ENCODE measurements at regions not wholly inside any gene's neighbourhood (a gene's known extent, or its start where the extent isn't known, plus 50 kb on each side); places are given as distances from the start of the nearest gene placed in this dataset.

GRCh38 chr6:91781946-91782345 is 1195.1 kb upstream of the MAP3K7 start:
- Histone ChIP-seq H3K9me3 (ENCODE audit: insufficient read depth, low read length) (no peaks in the 10 kb centered on the region; the same call in none of the 2 replicates), H3K4me3 (ENCODE audit: insufficient read length, low read depth) (no peak overlapping the region), H3K9ac (ENCODE audit: insufficient read length, low read depth) (no peak overlapping the region), H3K4me1 (ENCODE audit: insufficient read depth, insufficient read length) (no peaks in the 10 kb centered on the region), H3K27me3 (ENCODE audit: insufficient read depth, insufficient read length) (no peaks in the 10 kb centered on the region), H3K36me3 (ENCODE audit: insufficient read depth, insufficient read length, low read length) (no peaks in the 10 kb centered on the region)
- no peak for DNase-seq (ENCODE audit: low read depth, low spot score)
- TF ChIP-seq YY1 (IDR thresholded peaks at IDR 0.05; ENCODE audit: insufficient read depth, insufficient read length) = no peak
- TF ChIP-seq ZNF274 (IDR thresholded peaks at IDR 0.05; ENCODE audit: low read depth, low read length) = no peak
- TF ChIP-seq SUZ12 (IDR thresholded peaks at IDR 0.05; ENCODE audit: extremely low read depth, insufficient read depth, insufficient read length) = no peak

GRCh38 chr6:91780270-91780669 is 1193.4 kb upstream of the MAP3K7 start:
- DNase-seq (ENCODE audit: low read depth, low spot score) = no peak
- no peak for TF ChIP-seq ZNF274 (IDR thresholded peaks at IDR 0.05; ENCODE audit: low read depth, low read length)
- no peak for TF ChIP-seq SUZ12 (IDR thresholded peaks at IDR 0.05; ENCODE audit: extremely low read depth, insufficient read depth, insufficient read length)
- no peak for TF ChIP-seq YY1 (IDR thresholded peaks at IDR 0.05; ENCODE audit: insufficient read depth, insufficient read length)
- Histone ChIP-seq H3K4me1 (ENCODE audit: insufficient read depth, insufficient read length) (no peaks in the 10 kb centered on the region), H3K4me3 (ENCODE audit: insufficient read length, low read depth) (no peak overlapping the region), H3K27me3 (ENCODE audit: insufficient read depth, insufficient read length) (no peaks in the 10 kb centered on the region), H3K9me3 (ENCODE audit: insufficient read depth, low read length) (no peaks in the 10 kb centered on the region; the same call in none of the 2 replicates), H3K36me3 (ENCODE audit: insufficient read depth, insufficient read length, low read length) (no peaks in the 10 kb centered on the region), H3K9ac (ENCODE audit: insufficient read length, low read depth) (no peak overlapping the region)

GRCh38 chr6:91761621-91762020 is 1174.7 kb upstream of the MAP3K7 start:
- Histone ChIP-seq H3K9ac (ENCODE audit: insufficient read length, low read depth) (no peak overlapping the region), H3K4me3 (ENCODE audit: insufficient read length, low read depth) (no peak overlapping the region), H3K4me1 (ENCODE audit: insufficient read depth, insufficient read length) (no peaks in the 10 kb centered on the region), H3K36me3 (ENCODE audit: insufficient read depth, insufficient read length, low read length) (no peaks in the 10 kb centered on the region), H3K9me3 (ENCODE audit: insufficient read depth, low read length) (no peaks in the 10 kb centered on the region), H3K27me3 (ENCODE audit: insufficient read depth, insufficient read length) (no peaks in the 10 kb centered on the region)
- no peak for TF ChIP-seq YY1 (IDR thresholded peaks at IDR 0.05; ENCODE audit: insufficient read depth, insufficient read length)
- TF ChIP-seq ZNF274 (IDR thresholded peaks at IDR 0.05; ENCODE audit: low read depth, low read length) = no peak
- TF ChIP-seq SUZ12 (IDR thresholded peaks at IDR 0.05; ENCODE audit: extremely low read depth, insufficient read depth, insufficient read length) = no peak
- DNase-seq (ENCODE audit: low read depth, low spot score) = no peak

- no peak for DNase-seq (ENCODE audit: low read depth, low spot score)
- no peak overlapping the region for H3K4me3 ChIP-seq (ENCODE audit: insufficient read length, low read depth)
- no peaks in the 10 kb centered on the region for H3K36me3 ChIP-seq (ENCODE audit: insufficient read depth, insufficient read length, low read length)
- no peak overlapping the region for H3K9ac ChIP-seq (ENCODE audit: insufficient read length, low read depth)
- no peaks in the 10 kb centered on the region for H3K4me1 ChIP-seq (ENCODE audit: insufficient read depth, insufficient read length)
- H3K9me3 ChIP-seq (ENCODE audit: insufficient read depth, low read length) = no peaks in the 10 kb centered on the region
- no peak for TF ChIP-seq YY1 (IDR thresholded peaks at IDR 0.05; ENCODE audit: insufficient read depth, insufficient read length)
- no peak for TF ChIP-seq SUZ12 (IDR thresholded peaks at IDR 0.05; ENCODE audit: extremely low read depth, insufficient read depth, insufficient read length)
- no peak for TF ChIP-seq ZNF274 (IDR thresholded peaks at IDR 0.05; ENCODE audit: low read depth, low read length)
- no peaks in the 10 kb centered on the region for H3K27me3 ChIP-seq (ENCODE audit: insufficient read depth, insufficient read length)
These were observed 1167.8 kb upstream of the MAP3K7 start for GRCh38 chr6:91754691-91755090.

GRCh38 chr6:91751526-91751925 is 1164.7 kb upstream of the MAP3K7 start:
- no peak overlapping the region for H3K9ac ChIP-seq (ENCODE audit: insufficient read length, low read depth)
- TF ChIP-seq ZNF274 (IDR thresholded peaks at IDR 0.05; ENCODE audit: low read depth, low read length) (no peak), SUZ12 (IDR thresholded peaks at IDR 0.05; ENCODE audit: extremely low read depth, insufficient read depth, insufficient read length) (no peak), YY1 (IDR thresholded peaks at IDR 0.05; ENCODE audit: insufficient read depth, insufficient read length) (no peak)
- no peaks in the 10 kb centered on the region for H3K9me3 ChIP-seq (ENCODE audit: insufficient read depth, low read length)
- no peak overlapping the region for H3K4me3 ChIP-seq (ENCODE audit: insufficient read length, low read depth)
- H3K36me3 ChIP-seq (ENCODE audit: insufficient read depth, insufficient read length, low read length) = no peaks in the 10 kb centered on the region
- no peaks in the 10 kb centered on the region for H3K4me1 ChIP-seq (ENCODE audit: insufficient read depth, insufficient read length)
- H3K27me3 ChIP-seq (ENCODE audit: insufficient read depth, insufficient read length) = no peaks in the 10 kb centered on the region
- DNase-seq (ENCODE audit: low read depth, low spot score) = no peak

- no peaks in the 10 kb centered on the region for H3K27me3 ChIP-seq (ENCODE audit: insufficient read depth, insufficient read length)
- H3K4me1 ChIP-seq (ENCODE audit: insufficient read depth, insufficient read length) = no peaks in the 10 kb centered on the region
- no peak overlapping the region for H3K9ac ChIP-seq (ENCODE audit: insufficient read length, low read depth)
- no peak for DNase-seq (ENCODE audit: low read depth, low spot score)
- no peaks in the 10 kb centered on the region for H3K9me3 ChIP-seq (ENCODE audit: insufficient read depth, low read length)
- H3K36me3 ChIP-seq (ENCODE audit: insufficient read depth, insufficient read length, low read length) = no peaks in the 10 kb centered on the region
- TF ChIP-seq SUZ12 (IDR thresholded peaks at IDR 0.05; ENCODE audit: extremely low read depth, insufficient read depth, insufficient read length) (no peak), ZNF274 (IDR thresholded peaks at IDR 0.05; ENCODE audit: low read depth, low read length) (no peak), YY1 (IDR thresholded peaks at IDR 0.05; ENCODE audit: insufficient read depth, insufficient read length) (no peak)
- H3K4me3 ChIP-seq (ENCODE audit: insufficient read length, low read depth) = no peak overlapping the region
These were observed 1157.7 kb upstream of the MAP3K7 start for GRCh38 chr6:91744566-91744965.

- DNase-seq (ENCODE audit: low read depth, low spot score) = no peak
- Histone ChIP-seq H3K4me1 (ENCODE audit: insufficient read depth, insufficient read length) (no peaks in the 10 kb centered on the region), H3K27me3 (ENCODE audit: insufficient read depth, insufficient read length) (no peaks in the 10 kb centered on the region), H3K9me3 (ENCODE audit: insufficient read depth, low read length) (no peaks in the 10 kb centered on the region), H3K4me3 (ENCODE audit: insufficient read length, low read depth) (no peak overlapping the region), H3K36me3 (ENCODE audit: insufficient read depth, insufficient read length, low read length) (no peaks in the 10 kb centered on the region), H3K9ac (ENCODE audit: insufficient read length, low read depth) (no peak overlapping the region)
- no peak for TF ChIP-seq YY1 (IDR thresholded peaks at IDR 0.05; ENCODE audit: insufficient read depth, insufficient read length)
- TF ChIP-seq ZNF274 (IDR thresholded peaks at IDR 0.05; ENCODE audit: low read depth, low read length) = no peak
- TF ChIP-seq SUZ12 (IDR thresholded peaks at IDR 0.05; ENCODE audit: extremely low read depth, insufficient read depth, insufficient read length) = no peak
These were observed 1156.9 kb upstream of the MAP3K7 start for GRCh38 chr6:91743756-91744155.
